OCI-LY1 (cell line): ENCODE measurements at regions not wholly inside any gene's neighbourhood (a gene's known extent, or its start where the extent isn't known, plus 50 kb on each side); places are given as distances from the start of the nearest gene placed in this dataset.

ENCODE experiments used
- H2AFZ ChIP-seq: fragments of 200-600 bp; sonication (generic), shearing (Covaris generic); 2 replicates; pipeline ENCODE4 v1.6.0; 2014; ENCODE audit warnings: antibody characterized with exemption, mild to moderate bottlenecking, low read length
- H3F3A ChIP-seq: fragments of 200-600 bp; sonication (generic), shearing (Covaris generic); 2 replicates; pipeline ENCODE4 v1.6.0; 2014; ENCODE audit warnings: mild to moderate bottlenecking, antibody characterized with exemption, low read length, moderate library complexity; ENCODE audit not compliant: insufficient read depth
- H3K27ac ChIP-seq: fragments of 200-600 bp; sonication (generic); 2 replicates; pipeline ENCODE4 v1.5.1; 2014; ENCODE audit warnings: low read length, mixed run types, mild to moderate bottlenecking, low read depth; ENCODE audit not compliant: poor library complexity, severe bottlenecking
- H3K27me3 ChIP-seq: fragments of 200-600 bp; sonication (generic); 2 replicates; pipeline ENCODE4 v1.6.0; 2014; ENCODE audit warnings: antibody characterized with exemption, mild to moderate bottlenecking, low read length, moderate library complexity; ENCODE audit not compliant: insufficient read depth
- H3K36me3 ChIP-seq: fragments of 200-600 bp; sonication (generic); 2 replicates; pipeline ENCODE4 v1.6.1; 2014; ENCODE audit warnings: mild to moderate bottlenecking, antibody characterized with exemption, low read length, moderate library complexity, mixed read lengths; ENCODE audit not compliant: insufficient read depth
- H3K4me1 ChIP-seq: fragments of 200-600 bp; sonication (generic); 2 replicates; pipeline ENCODE4 v1.5.1; 2014; ENCODE audit warnings: mild to moderate bottlenecking, low read length, moderate library complexity; ENCODE audit not compliant: insufficient read depth, severe bottlenecking
- H3K4me2 ChIP-seq: fragments of 200-600 bp; sonication (generic), shearing (Covaris generic); 2 replicates; pipeline ENCODE4 v1.6.1; 2014; ENCODE audit warnings: low read length
- H3K4me3 ChIP-seq: fragments of 200-600 bp; sonication (generic); 2 replicates; pipeline ENCODE4 v1.5.1; 2014; ENCODE audit warnings: low read length, low read depth, mild to moderate bottlenecking, mixed read lengths; ENCODE audit not compliant: poor library complexity, severe bottlenecking
- H3K79me2 ChIP-seq: fragments of 200-600 bp; shearing (Covaris generic); 2 replicates; pipeline ENCODE4 v1.6.1; 2016; ENCODE audit warnings: mixed run types, low read length, mixed read lengths; ENCODE audit not compliant: insufficient read depth
- H3K9ac ChIP-seq: fragments of 200-600 bp; sonication (generic), shearing (Covaris generic); 2 replicates; pipeline ENCODE4 v1.6.1; 2014; ENCODE audit warnings: mild to moderate bottlenecking, low read length, mixed read lengths
- H3K9me2 ChIP-seq: fragments of 200-600 bp; sonication (generic), shearing (Covaris generic); 2 replicates; pipeline ENCODE4 v1.6.1; 2014; ENCODE audit warnings: low read depth, mild to moderate bottlenecking, low read length, mixed read lengths
- H3K9me3 ChIP-seq: fragments of 200-600 bp; shearing (Covaris generic); 2 replicates; pipeline ENCODE4 v1.6.1; 2014; ENCODE audit warnings: low read length, mixed read lengths
- H4K20me1 ChIP-seq: fragments of 200-600 bp; sonication (generic), shearing (Covaris generic); 2 replicates; pipeline ENCODE4 v1.6.0; 2016; ENCODE audit warnings: mild to moderate bottlenecking, low read length; ENCODE audit not compliant: insufficient read depth
- CTCF ChIP-seq: fragments of 200-600 bp; sonication (generic), shearing (Covaris generic); IDR thresholded peaks from 2 replicates; pipeline ENCODE4 v1.5.1; 2017; ENCODE audit warnings: mild to moderate bottlenecking, antibody characterized with exemption, low read length, moderate library complexity, mixed read lengths
- EZH2 ChIP-seq: fragments of 200-600 bp; sonication (generic), shearing (Covaris generic); IDR thresholded peaks from 2 replicates; pipeline ENCODE4 v1.8.0; 2017; ENCODE audit warnings: borderline replicate concordance, mixed run types, mild to moderate bottlenecking, antibody characterized with exemption, low read length, moderate library complexity, mixed read lengths

GRCh38 chr3:152610622-152611021 is 224.3 kb upstream of the P2RY1 start:
- H3K9ac ChIP-seq: no peak overlapping the region
- H3K9me3 ChIP-seq: no peaks in the 10 kb centered on the region
- H3K36me3 ChIP-seq: no peaks in the 10 kb centered on the region
- no peaks in the 10 kb centered on the region for H4K20me1 ChIP-seq
- H3F3A ChIP-seq: no peaks in the 10 kb centered on the region
- H3K4me3 ChIP-seq: no peak overlapping the region
- H3K4me1 ChIP-seq: no peaks in the 10 kb centered on the region
- no peaks in the 10 kb centered on the region for H3K79me2 ChIP-seq
- no peak overlapping the region for H3K27ac ChIP-seq
- H3K27me3 ChIP-seq: no peaks in the 10 kb centered on the region
- TF ChIP-seq CTCF (no peak), EZH2 (no peak)
- H3K4me2 ChIP-seq: no peak overlapping the region
- no peaks in the 10 kb centered on the region for H3K9me2 ChIP-seq
- no peak overlapping the region for H2AFZ ChIP-seq

GRCh38 chr3:152611905-152612304 is 223.0 kb upstream of the P2RY1 start:
- Histone ChIP-seq H3K4me2 (no peak overlapping the region), H3K36me3 (no peaks in the 10 kb centered on the region), H3K9me2 (no peaks in the 10 kb centered on the region), H3K79me2 (no peaks in the 10 kb centered on the region), H3K4me1 (no peaks in the 10 kb centered on the region), H4K20me1 (no peaks in the 10 kb centered on the region), H3K9me3 (no peaks in the 10 kb centered on the region), H3K4me3 (no peak overlapping the region), H3K9ac (no peak overlapping the region), H3K27ac (no peak overlapping the region), H2AFZ (no peak overlapping the region), H3F3A (no peaks in the 10 kb centered on the region), H3K27me3 (no peaks in the 10 kb centered on the region)
- TF ChIP-seq EZH2 (no peak), CTCF (no peak)

- Histone ChIP-seq H3K9me3 (no peaks in the 10 kb centered on the region), H3K4me2 (no peak overlapping the region), H2AFZ (no peak overlapping the region), H3K9me2 (no peaks in the 10 kb centered on the region), H3F3A (no peaks in the 10 kb centered on the region), H3K27me3 (no peaks in the 10 kb centered on the region), H3K36me3 (no peaks in the 10 kb centered on the region), H3K4me1 (no peaks in the 10 kb centered on the region), H3K4me3 (no peak overlapping the region), H3K9ac (no peak overlapping the region), H3K27ac (no peak overlapping the region), H3K79me2 (no peaks in the 10 kb centered on the region), H4K20me1 (no peaks in the 10 kb centered on the region)
- TF ChIP-seq EZH2 (no peak), CTCF (no peak)
These were observed 221.1 kb upstream of the P2RY1 start for GRCh38 chr3:152613851-152614250.
